ENCODE measurements at regions not wholly inside any gene's neighbourhood (a gene's known extent, or its start where the extent isn't known, plus 50 kb on each side); places are given as distances from the start of the nearest gene placed in this dataset.

DNA sequence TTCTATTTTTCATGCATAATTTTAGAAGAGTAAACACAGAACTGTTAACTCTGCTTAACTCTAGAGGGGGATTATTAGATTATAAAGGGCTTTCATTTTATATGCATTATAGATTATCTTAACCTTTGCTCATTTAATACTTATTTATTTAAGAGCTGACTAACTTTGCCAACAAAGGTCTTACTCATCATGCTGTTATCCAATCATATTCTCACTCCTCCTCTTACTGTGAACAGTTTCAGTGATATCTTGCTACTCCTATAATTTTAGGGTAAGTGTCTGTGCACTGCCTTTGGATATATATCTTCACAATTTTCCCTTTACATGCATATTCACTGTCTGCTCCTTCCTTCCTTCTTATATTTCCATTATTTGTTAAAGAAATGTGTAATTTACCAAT lies 1814.9 kb downstream of the STIM2 start:
- TF ChIP-seq EZH2 (IDR thresholded peaks at IDR 0.05; ENCODE audit: insufficient read depth, low read length), result no peak
- no peak for TF ChIP-seq CTCF (IDR thresholded peaks at IDR 0.05; ENCODE audit: insufficient read depth, low read depth, low read length)

Data from astrocyte (in vitro differentiated cells and primary cell).